ENCODE measurements at regions not wholly inside any gene's neighbourhood (a gene's known extent, or its start where the extent isn't known, plus 50 kb on each side); places are given as distances from the start of the nearest gene placed in this dataset.
"Not testable (repeated sequence)": the region's sequence is repeated elsewhere in the genome, so short reads cannot be mapped to it uniquely, and the experiment has no call there.

DNA sequence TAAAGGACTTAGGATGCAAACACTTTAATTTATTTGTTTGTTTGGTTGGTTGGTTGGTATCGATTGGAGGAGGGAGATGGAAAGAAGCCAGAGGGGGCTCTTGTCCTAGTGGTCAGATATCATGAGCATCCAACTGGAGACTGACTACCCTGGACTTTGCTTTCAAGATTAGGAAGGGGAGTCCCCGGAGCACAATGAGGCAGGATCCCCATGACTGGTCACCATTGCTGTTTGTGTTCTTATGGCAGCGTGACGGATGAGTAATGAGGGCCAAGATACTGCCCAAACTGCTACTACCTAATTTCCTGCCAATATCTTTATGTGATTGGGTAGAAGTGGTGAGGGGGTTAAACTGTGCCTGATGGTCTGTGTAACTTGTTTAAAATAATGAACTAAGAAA lies 354.6 kb upstream of the ROPN1 start:
- ChIA-PET CTCF (no interaction called here), POLR2A (no interaction called here)

- CTCF ChIA-PET = no interaction called here
Observed at GRCh38 chr3:124347418-124347817, 355.5 kb upstream of the ROPN1 start.

DNA sequence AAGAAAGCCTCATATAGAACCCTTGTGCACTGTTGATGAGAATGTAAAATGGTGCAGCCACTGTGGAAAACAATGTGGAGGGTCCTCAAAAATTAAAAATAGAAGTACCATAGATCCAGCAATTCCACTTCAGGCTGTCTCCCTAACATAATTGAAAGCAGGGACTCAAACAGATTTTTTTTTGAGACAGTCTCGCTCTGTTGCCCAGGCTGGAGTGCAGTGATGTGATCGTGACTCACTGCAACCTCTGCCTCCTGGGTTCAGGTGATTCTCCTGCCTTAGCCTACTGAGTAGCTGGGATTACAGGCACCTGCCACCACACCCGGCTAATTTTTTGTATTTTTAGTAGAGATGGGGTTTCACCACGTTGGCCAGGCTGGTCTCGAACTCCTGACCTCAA lies 356.6 kb upstream of the ROPN1 start:
- POLR2A ChIA-PET, CTCF ChIA-PET: not testable (repeated sequence)

More at GRCh38 chr3:124347418-124347817, 355.5 kb upstream of the ROPN1 start:
- POLR2A ChIA-PET = no interaction called here

- CTCF ChIA-PET = no interaction called here
Observed at GRCh38 chr3:124351430-124352148, 359.7 kb upstream of the ROPN1 start.

GRCh38 chr3:124352149-124352539 lies 360.2 kb upstream of the ROPN1 start:
- ChIA-PET CTCF (no interaction called here), POLR2A (no interaction called here)

More at GRCh38 chr3:124351430-124352148, 359.7 kb upstream of the ROPN1 start:
- POLR2A ChIA-PET = no interaction called here

DNA sequence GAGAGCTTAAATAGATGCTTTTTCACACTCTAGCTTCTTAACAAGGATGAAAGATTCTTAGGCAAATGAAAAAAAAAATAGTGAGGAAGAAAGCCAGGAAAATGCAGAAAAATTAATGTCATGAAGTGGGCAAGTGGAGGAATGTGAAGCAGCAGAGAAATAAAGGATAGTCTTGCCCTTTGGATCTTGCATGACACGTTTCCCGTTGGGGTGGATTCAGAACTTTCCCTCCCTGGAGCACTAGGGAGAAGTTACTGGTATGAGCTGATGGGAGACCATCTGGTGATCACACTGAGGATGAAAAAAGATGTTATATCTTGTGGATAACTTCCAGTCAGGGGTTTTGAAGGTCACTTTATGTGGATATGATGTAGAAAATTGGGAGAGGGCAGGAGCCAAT lies 361.8 kb upstream of the ROPN1 start:
- CTCF ChIA-PET = no interaction called here
- POLR2A ChIA-PET = no interaction called here

- POLR2A ChIA-PET = no interaction called here
- CTCF ChIA-PET = no interaction called here
Observed at GRCh38 chr3:124354150-124354549, 362.2 kb upstream of the ROPN1 start.

GRCh38 chr3:124358156-124358555 lies 366.2 kb upstream of the ROPN1 start:
- POLR2A ChIA-PET = no interaction called here
- CTCF ChIA-PET = no interaction called here

DNA sequence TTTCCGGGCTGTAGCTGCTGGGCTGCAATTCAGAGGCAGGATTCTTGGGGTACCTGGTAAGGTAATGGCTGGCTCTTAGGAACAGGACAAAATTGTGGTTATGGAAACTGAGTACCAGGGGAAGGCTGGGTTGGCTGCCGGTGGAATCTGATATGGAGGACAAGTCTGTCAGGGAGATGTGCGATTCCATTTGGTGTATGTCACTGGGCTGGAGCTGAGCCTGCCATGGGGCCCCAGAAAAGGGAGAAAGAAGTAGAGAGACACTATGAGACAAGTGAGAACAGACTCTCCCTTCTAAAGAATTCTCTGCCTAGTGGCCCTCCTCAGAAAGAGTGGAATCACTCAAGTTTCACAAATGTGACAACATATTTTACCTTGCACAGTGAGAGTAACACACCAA lies 368.2 kb upstream of the ROPN1 start:
- ChIA-PET POLR2A (no interaction called here), CTCF (no interaction called here)

DNA sequence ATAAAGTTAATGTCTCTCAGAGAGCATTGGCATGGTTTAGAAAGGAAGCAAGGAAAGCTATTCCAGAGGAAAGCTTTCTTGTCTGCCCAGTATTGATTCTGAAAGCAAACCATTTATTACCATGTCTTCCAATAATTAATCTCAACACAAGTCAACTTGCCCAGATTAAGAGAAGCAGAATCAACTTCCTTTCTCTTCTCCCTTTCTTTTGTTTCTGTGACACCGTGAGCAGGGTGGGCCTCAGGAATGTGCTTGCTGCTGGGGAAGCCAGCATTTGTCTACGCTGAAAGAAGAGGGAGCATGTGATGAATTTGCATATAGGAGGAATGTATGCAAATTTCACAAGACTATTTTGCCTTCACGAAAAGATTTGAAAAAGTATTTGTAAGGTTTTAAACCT lies 368.6 kb upstream of the ROPN1 start:
- CTCF ChIA-PET = no interaction called here
- POLR2A ChIA-PET = no interaction called here

DNA sequence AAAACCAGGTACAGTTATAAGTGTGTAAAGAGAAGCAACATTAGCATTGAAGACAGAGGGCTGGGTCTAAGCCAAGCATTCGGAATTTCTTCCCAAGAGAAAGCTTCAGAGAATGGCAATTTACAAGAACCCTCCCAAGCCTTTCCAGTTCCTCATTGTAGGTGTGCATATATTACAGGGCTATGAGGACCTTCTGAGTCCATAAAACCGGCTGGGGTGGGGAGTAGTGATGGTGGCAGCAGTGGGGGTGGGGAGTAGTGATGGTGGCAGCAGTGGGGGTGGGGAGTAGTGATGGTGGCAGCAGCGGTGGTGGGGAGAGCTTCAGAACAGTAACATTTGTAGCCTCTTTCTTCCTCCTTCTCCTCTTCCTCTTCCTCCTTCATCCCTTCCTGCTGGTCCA lies 368.7 kb upstream of the UMPS start:
- ChIA-PET POLR2A (no interaction called here), CTCF (no interaction called here)

GRCh38 chr3:124362455-124362854 lies 367.8 kb upstream of the UMPS start:
- CTCF ChIA-PET = no interaction called here

GRCh38 chr3:124363476-124363875 lies 366.8 kb upstream of the UMPS start:
- ChIA-PET CTCF (no interaction called here), POLR2A (no interaction called here)

More at GRCh38 chr3:124362455-124362854, 367.8 kb upstream of the UMPS start:
- POLR2A ChIA-PET = no interaction called here

DNA sequence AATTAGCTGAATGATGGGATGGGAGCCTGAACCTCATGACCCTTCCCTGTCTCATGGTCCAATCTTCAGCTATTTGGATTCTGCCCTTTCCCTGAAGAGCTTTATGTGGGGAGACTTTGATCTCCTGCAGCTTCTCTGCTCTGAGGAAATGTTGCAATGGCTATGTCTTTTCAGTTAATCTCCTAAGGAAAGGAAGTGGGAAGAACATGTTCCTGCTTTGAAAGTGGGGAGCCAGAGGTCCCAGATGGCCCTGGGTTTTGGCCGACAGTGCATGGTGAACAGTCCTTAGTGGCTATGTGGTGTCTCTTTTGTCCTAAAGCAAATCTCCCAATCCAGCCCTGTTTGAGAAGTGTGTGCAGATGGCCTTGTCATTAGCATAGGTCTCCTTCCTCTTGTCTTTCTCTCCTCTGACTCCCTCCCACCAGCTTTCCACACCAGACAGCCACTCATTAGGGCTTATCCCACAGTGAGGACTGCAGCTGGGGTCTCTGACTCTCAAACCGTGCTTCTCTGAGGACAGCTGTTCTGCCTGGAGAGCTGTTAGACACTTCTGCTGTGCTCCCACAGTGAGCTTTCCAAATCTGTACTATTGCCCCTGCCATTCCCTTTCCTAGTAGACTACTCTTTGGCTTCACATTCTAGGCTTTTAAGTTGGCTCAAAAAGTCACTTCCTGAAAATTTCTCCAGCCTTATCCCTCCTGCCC lies 365.8 kb upstream of the UMPS start:
- POLR2A ChIA-PET = no interaction called here
- CTCF ChIA-PET = no interaction called here

- POLR2A ChIA-PET, CTCF ChIA-PET: not testable (repeated sequence)
Observed at GRCh38 chr3:124366655-124367054, 363.6 kb upstream of the UMPS start.

- POLR2A ChIA-PET = no interaction called here
- CTCF ChIA-PET = no interaction called here
Observed at GRCh38 chr3:124372775-124373174, 357.5 kb upstream of the UMPS start.

DNA sequence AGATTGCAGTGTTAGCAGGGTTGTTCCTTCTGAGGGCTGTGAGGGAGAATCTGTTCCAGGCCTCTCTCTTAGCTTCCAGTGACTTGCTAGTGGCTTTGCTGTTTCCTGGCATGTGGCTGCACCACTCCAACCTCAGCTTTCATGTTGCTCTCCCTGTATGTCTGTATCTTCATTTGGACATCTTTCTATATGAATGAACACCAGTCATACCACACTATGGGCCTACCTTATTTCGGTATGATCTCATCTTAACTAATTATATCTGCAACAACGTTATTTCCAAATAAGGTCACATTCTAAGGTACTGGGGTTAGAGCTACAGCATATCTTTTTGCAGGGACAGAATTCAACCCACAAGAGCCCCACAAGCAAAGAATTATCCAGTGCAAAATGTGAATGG lies 356.7 kb upstream of the UMPS start:
- ChIA-PET CTCF (no interaction called here), POLR2A (no interaction called here)

- ChIA-PET POLR2A (no interaction called here), CTCF (no interaction called here)
Observed at GRCh38 chr3:124374583-124374982, 355.7 kb upstream of the UMPS start.

GRCh38 chr3:124381575-124382333 lies 348.5 kb upstream of the UMPS start:
- POLR2A ChIA-PET = no interaction called here
- CTCF ChIA-PET = no interaction called here

DNA sequence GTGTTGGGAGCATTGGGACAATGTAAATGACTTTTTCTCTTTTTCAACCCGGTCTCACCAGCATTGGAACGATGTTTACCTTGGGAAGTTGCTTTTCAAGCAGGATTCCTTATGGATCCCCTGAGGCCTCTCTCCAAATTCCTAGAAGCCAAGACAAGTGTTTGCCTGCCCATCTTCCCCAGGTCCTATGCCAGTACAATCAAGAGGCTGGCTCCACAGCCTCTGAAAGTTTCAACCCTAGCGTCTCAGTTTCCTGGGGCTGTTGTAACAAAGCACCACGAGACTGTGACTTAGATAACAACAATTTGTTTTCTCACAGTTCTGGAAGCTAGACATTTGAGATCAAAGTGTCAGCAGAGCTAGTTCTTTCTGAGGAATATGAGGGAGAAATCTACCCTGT lies 347.2 kb upstream of the UMPS start:
- POLR2A ChIA-PET = no interaction called here
- CTCF ChIA-PET = no interaction called here

DNA sequence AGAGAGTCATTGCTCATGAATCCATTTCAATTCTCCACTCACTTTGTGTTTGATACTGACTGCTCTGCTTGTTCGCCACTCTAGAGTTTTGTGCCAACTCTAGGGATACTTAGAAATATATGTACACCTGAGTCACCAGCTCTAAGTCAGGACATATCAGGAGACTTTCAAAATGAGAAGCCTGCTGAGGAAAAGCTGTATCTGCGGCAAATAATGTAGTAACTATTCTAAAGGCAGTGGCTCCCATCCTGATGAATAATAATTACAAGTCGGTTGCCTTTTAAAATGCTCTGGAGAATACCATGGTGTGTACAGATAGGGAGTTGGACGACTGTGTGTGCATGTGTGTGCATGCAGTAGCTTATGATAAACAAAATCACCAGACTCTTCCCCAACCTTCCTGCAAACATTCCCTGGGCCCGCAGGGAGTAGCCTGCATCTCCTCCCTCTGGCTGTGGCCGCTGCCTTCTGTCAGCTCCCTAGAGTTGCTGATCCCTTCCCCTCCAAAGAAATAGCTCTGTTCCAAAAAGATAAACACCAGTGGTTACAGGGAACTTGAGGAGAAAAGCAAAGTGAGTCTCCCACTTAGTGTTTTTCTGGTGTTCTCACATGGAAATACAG lies 346.3 kb upstream of the UMPS start:
- CTCF ChIA-PET = no interaction called here

More for the DNA sequence above, 346.3 kb upstream of the UMPS start:
- POLR2A ChIA-PET = no interaction called here

Data from activated CD8-positive, alpha-beta memory T cell treated with anti-CD3 and anti-CD28 coated beads for 36 hours (primary cell).